ENCODE measurements at regions not wholly inside any gene's neighbourhood (a gene's known extent, or its start where the extent isn't known, plus 50 kb on each side); places are given as distances from the start of the nearest gene placed in this dataset.

DNA sequence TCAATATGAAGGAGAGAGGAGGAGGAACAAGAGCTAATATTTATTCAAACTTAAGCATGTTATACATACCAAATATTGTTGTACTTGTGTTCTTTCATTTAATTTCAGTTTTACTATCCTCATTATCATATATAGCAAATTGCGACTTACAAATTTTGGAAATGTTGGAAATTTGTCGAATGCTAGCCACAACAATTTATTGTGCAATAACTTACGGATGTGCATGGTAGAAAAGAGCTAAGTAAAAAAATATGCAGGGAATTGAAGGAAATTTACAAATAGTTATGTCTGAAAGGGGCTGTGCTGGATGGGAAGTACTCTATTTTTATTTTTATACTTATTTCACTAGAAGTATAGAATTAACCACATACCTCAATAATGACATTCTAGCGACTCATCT lies 376.3 kb downstream of the PCDH20 start:
- no peak for TF ChIP-seq CTCF (IDR thresholded peaks at IDR 0.05; ENCODE audit: extremely low read depth, missing control alignments)
- no peak for DNase-seq (ENCODE audit: low spot score)

DNA sequence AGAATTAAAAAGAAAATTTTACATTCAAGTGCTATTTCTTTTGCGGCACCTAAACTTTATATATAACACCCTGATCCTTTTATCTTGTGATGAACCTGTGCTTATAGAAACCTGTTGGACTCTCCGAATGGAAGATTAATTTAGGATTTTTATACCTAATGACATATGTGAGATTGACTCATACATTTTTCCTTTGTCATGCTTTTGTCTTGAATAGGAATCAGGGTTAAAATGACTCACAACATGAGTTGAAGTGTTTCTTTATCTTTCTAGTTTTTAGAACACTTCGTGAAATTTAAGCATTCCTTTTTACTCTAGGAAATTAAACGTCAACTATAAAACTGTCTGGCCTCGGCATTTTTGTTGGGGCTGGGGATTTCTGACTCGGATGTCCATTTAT lies 378.9 kb downstream of the PCDH20 start:
- no peak for DNase-seq (ENCODE audit: low spot score)

GRCh38 chr13:61030445-61030844 lies 385.2 kb downstream of the PCDH20 start:
- no peak for DNase-seq (ENCODE audit: low spot score)
- TF ChIP-seq CTCF (IDR thresholded peaks at IDR 0.05; ENCODE audit: extremely low read depth, missing control alignments): no peak

More for the DNA sequence above, 378.9 kb downstream of the PCDH20 start:
- TF ChIP-seq CTCF (IDR thresholded peaks at IDR 0.05; ENCODE audit: extremely low read depth, missing control alignments): no peak

DNA sequence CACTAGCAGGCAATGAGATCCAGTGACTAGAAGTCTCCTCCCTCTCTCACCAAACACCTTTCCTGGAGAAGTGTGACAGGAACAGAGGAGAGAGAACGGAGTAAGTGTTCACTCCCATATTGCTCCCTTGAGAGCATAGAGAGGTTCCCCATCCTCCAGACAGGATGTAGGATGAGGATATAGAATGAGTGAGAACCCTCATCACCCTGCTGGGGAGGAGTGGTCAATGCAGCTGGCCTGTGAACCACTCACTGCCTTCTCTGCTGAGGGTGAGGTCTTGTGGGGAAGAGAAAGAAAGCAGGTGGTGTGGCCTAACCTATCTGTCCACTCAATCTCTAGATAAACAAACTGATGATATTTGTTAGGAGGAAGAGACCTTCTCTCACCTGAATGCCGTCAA lies 386.6 kb downstream of the PCDH20 start:
- no peak for TF ChIP-seq CTCF (IDR thresholded peaks at IDR 0.05; ENCODE audit: extremely low read depth, missing control alignments)
- DNase-seq (ENCODE audit: low spot score): no peak

DNA sequence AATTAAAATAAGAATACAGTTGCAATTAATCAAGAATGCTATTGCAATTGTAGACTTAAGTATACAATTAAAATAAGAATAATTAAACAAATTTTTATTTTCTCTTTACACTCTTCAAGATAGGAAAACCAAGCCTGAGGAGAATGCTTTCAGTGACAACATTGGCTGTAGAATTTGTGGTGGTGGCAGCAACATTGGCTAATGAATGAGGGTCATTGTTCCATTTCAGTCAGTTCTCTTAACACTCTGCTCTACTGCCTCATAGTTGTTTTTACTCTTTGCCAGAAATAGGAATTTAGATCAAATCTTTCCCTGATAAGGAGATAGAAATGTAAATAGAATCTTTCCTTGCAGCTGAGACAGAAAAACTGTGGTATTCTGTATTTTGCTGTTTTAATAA lies 391.6 kb downstream of the PCDH20 start:
- no peak for DNase-seq (ENCODE audit: low spot score)
- TF ChIP-seq CTCF (IDR thresholded peaks at IDR 0.05; ENCODE audit: extremely low read depth, missing control alignments): no peak

DNA sequence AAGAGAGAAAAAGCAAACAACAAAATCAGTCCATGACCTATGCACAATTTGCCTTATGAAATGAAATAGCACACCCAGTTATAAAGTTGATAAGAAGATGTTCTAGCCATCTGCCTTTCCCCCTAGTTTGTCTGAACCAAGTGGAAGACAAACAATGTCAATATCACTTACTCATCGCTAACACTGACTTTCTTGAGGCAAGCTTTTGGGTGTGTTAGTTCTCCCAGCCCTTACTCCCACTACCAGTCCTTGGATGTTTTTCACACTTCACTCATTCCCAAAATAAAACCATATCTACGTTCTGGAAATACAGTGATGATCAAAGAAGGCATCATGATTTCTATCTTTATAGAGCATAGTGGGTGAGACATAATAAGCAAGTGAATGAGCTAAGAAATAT lies 393.8 kb downstream of the PCDH20 start:
- no peak for TF ChIP-seq CTCF (IDR thresholded peaks at IDR 0.05; ENCODE audit: extremely low read depth, missing control alignments)
- no peak for DNase-seq (ENCODE audit: low spot score)

- DNase-seq (ENCODE audit: low spot score): no peak
- no peak for TF ChIP-seq CTCF (IDR thresholded peaks at IDR 0.05; ENCODE audit: extremely low read depth, missing control alignments)
Observed at GRCh38 chr13:61013796-61014195, 401.9 kb downstream of the PCDH20 start.
